ENCODE measurements at regions not wholly inside any gene's neighbourhood (a gene's known extent, or its start where the extent isn't known, plus 50 kb on each side); places are given as distances from the start of the nearest gene placed in this dataset.
"Not testable (repeated sequence)": the region's sequence is repeated elsewhere in the genome, so short reads cannot be mapped to it uniquely, and the experiment has no call there.

DNA sequence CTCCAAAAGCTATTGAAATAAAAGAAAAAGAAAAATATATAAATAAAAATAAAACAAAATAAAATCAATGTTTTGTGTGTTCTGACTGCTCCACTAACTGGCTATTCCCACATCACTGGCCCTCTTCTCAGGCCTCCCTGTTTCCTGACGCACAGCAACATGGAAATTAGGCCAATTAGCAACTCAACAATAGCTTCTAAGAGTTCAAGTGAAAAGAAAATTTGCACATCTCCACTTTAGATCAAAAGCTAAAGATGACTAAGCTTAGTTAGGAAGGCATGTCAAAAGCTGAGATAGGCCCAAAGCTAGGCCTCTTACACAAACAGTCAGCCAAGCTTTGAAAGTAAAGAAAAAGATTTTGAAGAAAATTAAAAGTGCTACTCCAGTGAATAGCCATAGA, 200.8 kb downstream of the DUSP6 start:
- no peak for DNase-seq

- DNase-seq, result not testable (repeated sequence)
Measured at GRCh38 chr12:89150789-89151188, 201.5 kb downstream of the DUSP6 start.

- DNase-seq, result no peak
Measured at GRCh38 chr12:89140602-89141238, 211.6 kb downstream of the DUSP6 start.

GRCh38 chr12:89140141-89140540, 212.2 kb downstream of the DUSP6 start:
- no peak for DNase-seq

GRCh38 chr12:89139390-89139789, 212.9 kb downstream of the DUSP6 start:
- no peak for DNase-seq

DNA sequence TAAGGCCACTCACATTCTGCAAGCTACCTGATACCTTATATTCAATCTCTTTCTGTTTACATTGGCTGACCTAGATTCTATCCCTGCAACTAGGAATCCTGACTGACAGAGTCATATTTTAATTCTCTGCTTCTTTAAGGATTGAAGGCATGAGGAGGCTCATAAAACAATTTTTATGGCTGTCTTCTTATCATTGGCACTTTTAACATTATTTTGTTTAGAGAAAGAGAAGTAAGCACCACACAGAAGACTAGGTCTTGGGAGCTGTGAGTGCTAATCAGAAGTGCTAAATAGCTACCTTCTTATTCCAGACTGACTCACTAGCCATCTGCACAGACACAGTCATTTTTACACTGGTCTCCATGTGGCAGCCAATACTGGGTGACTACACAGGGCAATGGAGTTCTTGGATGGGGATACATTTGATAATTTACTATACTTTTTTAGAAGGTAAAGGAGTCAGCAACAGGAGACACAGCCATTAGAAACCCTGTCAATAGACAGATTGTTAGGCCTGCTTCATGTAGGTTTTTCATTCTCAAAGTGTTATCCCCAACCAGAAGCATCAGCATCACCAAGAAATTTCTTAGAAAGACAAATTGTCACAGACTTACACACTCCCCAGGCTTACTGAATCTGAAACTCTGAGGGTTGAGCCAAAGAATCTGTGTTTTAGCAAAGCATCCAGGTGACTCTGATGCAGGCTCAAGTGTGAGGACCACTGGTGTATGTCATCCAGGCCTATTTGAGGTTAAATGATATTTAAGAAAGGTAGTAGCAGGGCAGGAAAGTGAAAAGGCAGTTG, 214.1 kb downstream of the DUSP6 start:
- no peak for DNase-seq

- DNase-seq, result no peak
Measured at GRCh38 chr12:89135976-89136634, 216.2 kb downstream of the DUSP6 start.

DNA sequence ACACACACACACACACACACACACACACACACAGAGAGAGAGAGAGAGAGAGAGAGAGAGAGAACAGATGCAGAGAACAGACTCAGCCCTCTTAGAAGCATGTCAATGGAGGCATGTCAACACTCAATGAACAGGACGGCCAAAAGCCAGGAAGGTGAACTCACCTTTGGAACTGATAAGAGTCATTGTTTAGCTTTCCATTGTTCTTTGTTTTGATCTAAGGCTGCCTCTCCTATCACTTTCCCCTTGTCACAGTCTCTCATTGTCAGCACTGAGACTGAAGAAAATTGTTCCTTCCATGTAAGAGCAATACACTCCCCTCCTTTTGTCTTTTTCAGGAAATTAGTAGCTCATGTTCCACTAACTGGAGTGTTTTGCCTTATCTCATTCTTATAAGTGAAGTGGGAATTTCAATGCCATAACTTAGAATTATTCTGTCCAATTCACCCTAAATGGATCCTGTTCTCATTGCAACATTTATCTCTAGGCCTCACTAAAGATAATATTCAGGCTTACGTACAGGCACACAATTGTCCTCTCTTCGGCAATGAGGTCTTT, 218.0 kb downstream of the DUSP6 start:
- DNase-seq, result peak; percentile 44

GRCh38 chr12:89129167-89129870, 223.0 kb downstream of the DUSP6 start:
- no peak for DNase-seq

- no peak for DNase-seq
Measured at GRCh38 chr12:89126712-89127111, 225.6 kb downstream of the DUSP6 start.

DNA sequence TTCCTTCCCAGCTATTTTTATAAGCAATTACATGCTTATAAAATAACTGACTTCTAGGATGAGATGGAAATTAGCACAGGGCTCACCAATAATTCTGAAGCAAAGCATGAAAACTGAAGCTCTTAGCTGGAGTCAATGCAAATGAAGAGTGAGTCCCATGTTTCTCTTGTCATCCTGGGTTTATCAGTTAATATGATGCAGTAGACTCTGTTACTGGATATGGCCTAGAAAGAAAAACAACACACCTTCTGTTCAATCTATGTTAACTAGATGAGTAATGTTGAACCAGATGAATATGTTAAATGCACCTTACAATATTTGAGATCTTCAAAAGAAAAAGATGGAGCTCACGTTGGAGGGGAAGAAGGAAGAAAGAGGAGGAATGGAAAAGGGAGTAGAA, 229.4 kb downstream of the DUSP6 start:
- no peak for DNase-seq

DNA sequence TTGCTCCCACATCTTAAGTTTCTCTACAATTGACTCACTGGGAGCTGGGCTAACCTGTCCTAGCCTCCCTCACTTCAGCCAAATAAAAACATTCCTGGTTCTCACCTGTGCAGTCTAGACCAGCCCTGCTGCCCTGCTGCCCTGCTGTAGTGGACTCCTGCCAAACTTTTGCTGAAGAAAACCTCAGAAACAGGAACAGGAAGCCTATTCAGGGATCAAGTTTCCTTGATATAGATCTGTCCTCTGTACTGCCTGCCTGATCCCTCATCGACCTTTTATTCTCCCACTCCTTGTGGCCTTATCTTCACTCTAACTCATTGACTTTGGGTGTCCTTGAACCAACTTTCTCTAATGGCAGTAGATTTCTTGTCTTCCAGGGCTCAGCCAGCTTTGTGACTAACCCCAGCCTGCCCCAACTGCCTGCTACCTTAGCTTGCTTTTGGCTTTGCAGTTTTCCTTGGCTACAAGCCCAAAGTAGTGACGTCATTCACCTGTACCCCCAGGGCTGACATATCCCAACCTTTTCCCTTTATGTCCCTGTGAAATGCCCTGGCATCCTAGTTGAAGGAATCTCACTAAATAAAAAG, 234.8 kb downstream of the DUSP6 start:
- no peak for DNase-seq

DNA sequence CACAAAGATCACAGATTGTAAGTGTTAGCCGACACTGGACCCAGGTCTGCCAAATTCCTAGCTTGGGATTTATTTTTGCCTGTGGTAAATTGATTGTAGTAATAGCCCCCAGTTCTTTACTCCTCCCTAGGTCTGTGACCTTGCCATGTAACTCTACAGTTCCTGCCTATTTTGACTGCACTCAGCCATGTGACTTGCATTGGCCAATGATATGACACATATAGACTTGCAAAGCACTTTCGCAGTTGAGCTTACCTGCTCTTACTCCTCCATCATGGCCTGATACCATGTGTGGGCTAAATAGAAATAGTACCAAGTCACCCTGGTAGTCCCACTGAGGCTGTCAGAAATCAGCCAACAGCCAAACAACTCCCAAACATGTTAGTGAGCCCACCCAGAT, 240.3 kb downstream of the DUSP6 start:
- DNase-seq, result no peak

DNA sequence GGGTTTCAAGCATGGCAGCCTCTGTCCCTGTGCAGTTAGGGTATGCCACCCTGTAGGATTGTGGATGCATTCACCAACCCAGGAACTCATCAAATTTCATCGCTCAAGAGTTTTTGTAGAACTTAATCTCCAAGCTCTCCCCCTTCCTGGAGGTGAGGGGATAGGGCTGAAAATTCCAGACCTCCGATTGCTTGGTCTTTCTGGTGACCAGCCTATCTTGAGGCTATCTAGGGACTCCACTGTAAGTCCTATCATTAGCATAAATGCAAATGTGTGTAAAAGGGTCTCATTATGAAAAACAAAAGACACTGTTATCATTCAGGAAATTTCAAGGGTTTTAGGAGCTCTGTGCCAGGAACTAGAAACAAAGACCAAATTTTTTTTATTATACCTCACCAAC, 244.0 kb downstream of the DUSP6 start:
- no peak for DNase-seq

- DNase-seq, result no peak
Measured at GRCh38 chr12:89106950-89107349, 245.4 kb downstream of the DUSP6 start.

DNA sequence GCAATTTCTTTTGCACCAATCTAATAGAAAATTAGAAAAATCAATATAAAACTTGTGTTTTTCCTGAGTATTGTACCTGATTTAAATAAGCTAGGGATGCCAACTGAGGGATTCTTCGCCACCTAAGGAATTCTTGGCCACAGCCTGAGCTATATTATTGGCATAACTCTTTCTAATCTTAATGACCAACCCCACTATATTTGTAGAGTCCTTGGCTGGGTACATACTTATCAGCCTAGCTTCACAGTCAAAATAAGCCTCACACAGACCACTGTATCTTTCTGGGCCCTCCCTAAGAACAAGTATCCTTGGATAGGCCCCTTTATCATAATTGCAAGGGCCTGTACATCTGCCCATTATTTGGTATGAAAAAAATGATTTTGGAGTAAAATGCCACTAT, 247.1 kb downstream of the DUSP6 start:
- no peak for DNase-seq

- no peak for DNase-seq
Measured at GRCh38 chr12:89103831-89104230, 248.5 kb downstream of the DUSP6 start.

GRCh38 chr12:89101440-89101839, 250.9 kb downstream of the DUSP6 start:
- DNase-seq, result no peak

DNA sequence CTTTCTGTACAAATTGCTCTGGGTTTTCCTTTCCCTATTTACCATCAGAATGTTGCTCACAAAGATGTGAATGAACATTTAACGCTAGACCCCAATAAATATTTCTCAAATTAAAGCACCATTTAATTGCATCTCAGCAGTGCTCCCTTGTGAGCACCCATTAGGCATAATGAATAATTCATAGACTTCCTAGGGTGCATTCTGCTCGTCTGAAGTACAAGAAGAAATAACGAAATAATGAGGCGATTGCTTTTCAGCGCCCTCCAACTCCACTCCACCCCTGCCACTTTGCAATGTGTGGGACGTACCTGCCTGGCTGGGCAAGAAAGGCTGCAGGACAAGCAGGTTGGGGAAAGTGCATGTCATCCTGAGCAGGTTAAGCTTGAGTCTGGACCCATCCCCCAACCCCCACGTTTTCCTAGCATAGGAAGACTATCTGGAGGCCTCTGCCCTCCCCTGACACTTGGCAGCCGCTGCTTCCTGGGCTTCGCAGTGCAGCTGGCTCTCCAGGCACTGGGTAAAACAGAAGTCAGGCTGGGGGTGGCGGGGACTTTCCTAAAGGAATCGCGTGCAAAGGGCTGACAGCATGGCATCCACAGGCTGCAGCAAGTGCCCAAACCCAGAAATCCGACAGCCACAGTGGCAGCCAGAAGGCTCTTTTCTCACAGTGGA, 253.7 kb downstream of the DUSP6 start:
- DNase-seq, result peak; percentile 17

DNA sequence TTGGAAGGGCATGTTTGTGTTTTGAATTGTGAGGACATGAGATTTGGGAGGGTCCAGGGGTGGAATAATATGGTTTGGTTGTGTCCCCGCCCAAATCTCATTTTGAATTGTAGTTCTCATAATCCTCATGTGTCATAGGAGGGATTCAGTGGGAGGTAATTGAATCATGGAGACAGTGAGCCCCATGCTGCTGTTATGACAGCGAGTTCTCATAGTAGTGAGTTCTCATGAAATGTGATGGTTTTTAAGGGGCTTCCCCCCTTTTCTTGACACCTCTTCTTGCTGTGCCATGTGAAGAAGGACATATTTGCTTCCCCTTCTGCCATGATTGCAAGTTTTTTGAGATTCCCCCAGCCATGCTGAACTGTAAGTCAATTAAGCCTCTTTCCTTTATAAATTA, 260.0 kb downstream of the DUSP6 start:
- DNase-seq, result no peak

- DNase-seq, result no peak
Measured at GRCh38 chr12:89091293-89091841, 260.9 kb downstream of the DUSP6 start.

- no peak for DNase-seq
Measured at GRCh38 chr12:89089264-89089663, 263.0 kb downstream of the DUSP6 start.
